ENCODE measurements at regions not wholly inside any gene's neighbourhood (a gene's known extent, or its start where the extent isn't known, plus 50 kb on each side); places are given as distances from the start of the nearest gene placed in this dataset.
"Not testable (repeated sequence)": the region's sequence is repeated elsewhere in the genome, so short reads cannot be mapped to it uniquely, and the experiment has no call there.

GRCh38 chr2:36235426-36235825 is 120.2 kb upstream of the CRIM1 start:
- no peak for DNase-seq

- no peak for DNase-seq
Observed at GRCh38 chr2:36223259-36223658, 132.3 kb upstream of the CRIM1 start.

- DNase-seq: no peak
Observed at GRCh38 chr2:36222485-36222884, 133.1 kb upstream of the CRIM1 start.

GRCh38 chr2:36214691-36215090 is 140.9 kb upstream of the CRIM1 start:
- DNase-seq: no peak

GRCh38 chr2:36203366-36203765 is 152.2 kb upstream of the CRIM1 start:
- DNase-seq: no peak

DNA sequence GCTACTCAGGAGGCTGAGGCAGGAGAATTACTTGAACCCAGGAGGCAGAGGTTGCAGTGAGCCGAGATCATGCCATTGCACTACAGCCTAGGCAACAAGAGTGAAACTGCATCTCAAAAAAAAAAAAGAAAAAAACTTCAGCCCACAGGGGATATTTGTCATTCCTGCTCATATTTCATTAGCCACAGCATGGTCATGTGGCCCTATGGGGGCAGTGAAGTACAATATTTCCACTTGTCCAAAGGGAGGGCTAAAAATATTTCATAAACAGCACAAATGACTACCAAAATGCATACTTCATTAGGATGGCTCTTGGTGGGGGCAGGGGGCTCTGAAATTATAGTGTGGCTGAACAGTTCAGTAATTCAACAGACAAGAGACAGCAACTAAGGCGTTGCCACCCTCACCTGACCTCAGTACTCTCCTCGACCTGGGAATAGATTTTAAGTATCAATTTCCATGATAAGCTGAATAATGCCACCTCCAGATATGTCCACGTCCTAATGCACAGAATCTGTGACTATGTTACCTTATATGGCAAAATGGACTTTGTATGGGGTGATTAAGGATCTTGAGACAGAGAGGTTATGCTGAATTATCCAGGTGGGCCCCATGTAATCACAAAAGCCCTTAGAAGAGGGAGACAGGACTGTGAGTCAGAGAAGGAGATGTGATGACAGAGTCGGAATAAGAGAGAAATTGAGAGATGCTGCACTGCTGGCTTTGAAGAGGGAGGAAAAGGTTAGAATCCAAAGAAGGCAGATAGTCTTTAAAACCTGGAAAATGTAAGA is 158.2 kb upstream of the CRIM1 start:
- no peak for DNase-seq

DNA sequence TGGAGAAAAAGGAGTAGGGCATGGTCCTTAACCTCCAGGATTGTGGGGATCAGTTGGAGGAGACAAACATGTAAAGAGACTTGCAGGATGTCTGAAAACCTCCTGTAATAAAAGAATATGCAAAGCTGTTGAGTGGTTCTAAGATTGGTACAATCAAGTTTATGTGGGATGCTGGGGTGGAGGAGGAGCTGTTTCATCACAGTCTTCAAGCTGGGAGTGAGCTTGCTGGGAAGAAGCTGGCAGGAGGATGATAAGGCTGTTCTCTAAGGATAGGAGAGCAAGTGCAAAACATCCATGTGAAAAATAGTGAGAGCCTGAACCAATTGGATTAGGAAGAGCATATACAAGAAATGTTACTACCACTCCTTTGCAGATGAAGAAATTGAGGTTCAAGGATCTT is 161.9 kb upstream of the CRIM1 start:
- DNase-seq: no peak

DNA sequence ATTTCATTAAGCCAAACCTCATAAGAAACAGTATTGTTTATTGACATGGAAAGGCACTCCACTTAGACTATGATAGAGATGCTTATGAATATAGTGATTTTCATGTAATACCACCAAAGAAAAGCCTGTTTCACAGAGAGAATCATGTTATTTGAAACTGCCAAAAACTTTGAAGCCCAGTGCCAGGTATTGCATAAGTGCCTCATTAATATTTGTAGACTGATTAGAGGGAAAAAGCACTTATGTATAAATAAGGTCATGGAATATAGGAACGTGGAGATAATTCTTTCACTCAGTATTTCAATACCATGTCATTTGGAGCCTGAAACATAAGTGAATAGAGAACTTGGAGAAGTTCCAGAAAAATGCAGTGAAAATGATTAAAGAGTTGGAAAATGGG is 162.6 kb upstream of the CRIM1 start:
- no peak for DNase-seq

DNA sequence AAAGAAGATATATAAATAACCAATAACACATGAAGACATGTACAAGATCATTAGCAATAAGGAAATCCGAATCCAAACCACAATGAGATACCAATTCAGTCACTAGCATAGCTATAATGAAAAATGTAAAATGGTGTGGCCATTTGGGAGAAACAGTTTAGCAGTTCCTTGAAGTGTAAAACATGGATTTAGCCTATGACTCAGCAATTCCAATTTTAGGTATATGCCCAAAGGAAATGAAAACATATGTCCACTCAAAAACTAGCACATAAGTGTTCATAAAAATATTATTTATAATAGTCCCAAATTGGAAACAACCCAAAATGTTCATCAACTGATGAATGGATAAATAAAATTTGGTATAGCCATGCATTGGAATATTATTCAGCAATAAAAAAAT is 165.5 kb upstream of the CRIM1 start:
- DNase-seq: no peak

DNA sequence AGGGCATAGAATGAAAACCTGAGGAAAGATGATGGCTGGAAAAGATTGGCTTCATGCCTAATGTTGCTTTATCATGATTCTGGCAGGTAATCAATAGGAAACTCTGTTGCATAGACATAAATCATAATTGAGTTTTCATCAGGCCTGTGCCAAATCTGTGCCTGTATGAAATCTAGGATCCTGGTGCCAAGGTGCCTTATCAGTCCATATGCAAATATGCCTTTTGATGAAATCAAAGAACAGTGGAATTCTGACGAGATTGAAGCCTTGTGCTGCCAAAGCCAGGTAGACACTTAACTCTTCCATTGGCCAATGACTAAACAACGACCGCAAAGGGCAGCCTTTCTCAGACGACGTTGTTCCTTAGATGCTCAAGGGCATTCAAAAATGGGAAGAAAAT is 170.0 kb upstream of the CRIM1 start:
- DNase-seq: no peak

GRCh38 chr2:36184848-36185247 is 170.7 kb upstream of the CRIM1 start:
- DNase-seq: no peak

GRCh38 chr2:36180789-36181482 is 174.6 kb upstream of the CRIM1 start:
- DNase-seq: not testable (repeated sequence)

- DNase-seq: not testable (repeated sequence)
Observed at GRCh38 chr2:36180293-36180692, 175.3 kb upstream of the CRIM1 start.

DNA sequence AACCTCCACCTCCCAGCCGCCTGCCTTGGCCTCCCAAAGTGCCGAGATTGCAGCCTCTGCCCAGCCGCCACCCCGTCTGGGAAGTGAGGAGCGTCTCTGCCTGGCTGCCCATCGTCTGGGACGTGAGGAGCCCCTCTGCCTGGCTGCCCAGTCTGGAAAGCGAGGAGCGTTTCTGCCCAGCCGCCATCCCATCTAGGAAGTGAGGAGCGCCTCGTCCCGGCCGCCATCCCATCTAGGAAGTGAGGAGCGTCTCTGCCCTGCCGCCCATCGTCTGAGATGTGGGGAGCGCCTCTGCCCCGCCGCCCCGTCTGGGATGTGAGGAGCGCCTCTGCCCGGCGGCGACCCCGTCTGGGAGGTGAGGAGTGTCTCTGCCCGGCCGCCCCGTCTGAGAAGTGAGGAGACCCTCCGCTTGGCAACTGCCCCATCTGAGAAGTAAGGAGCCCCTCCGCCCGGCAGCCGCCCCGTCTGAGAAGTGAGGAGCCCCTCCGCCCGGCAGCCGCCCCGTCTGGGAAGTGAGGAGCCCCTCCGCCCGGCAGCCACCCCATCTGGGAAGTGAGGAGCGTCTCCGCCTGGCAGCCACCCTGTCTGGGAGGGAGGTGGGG is 175.8 kb upstream of the CRIM1 start:
- not testable (repeated sequence) for DNase-seq

DNA sequence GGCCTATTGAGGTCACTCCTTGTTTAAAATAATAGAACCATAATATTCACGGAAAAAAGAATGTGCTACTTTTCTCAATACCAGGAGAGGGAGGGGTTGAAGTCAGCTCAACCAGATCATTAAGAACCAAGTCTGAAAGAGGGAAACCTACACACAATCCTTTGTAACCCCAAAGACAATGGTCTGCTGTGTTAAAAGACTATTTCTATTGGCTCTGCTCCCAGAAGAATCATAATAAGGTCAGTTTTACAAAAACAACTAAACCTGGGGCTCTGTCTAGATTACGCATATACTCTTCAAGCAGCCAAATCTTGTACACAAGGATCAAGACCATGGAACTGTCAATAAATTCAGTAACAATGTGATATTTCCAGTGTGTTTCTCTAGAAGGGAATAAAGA is 177.2 kb upstream of the CRIM1 start:
- DNase-seq: no peak

- DNase-seq: no peak
Observed at GRCh38 chr2:36177282-36177681, 178.3 kb upstream of the CRIM1 start.

- no peak for DNase-seq
Observed at GRCh38 chr2:36174920-36175319, 180.7 kb upstream of the CRIM1 start.

- no peak for DNase-seq
Observed at GRCh38 chr2:36173760-36174404, 181.7 kb upstream of the CRIM1 start.

DNA sequence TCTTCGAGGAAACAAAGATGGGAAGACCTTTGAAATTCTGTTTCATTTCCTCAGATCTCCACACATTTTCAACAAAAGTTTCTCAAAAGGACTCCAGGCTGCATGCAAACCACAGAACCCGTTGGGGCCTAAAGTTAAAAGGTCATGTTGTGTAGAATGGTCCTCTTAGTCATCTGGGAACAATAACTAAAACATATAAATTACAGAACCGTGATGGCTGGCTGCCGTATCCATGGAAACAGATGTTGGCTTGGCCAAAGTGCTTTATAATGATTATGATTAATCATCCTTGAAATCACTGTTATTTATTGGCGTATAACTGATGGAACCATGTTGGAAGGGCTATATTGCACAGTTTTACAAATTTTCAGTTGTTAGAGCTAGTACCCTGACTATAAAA is 182.8 kb upstream of the CRIM1 start:
- DNase-seq: no peak

GRCh38 chr2:36170805-36171204 is 184.8 kb upstream of the CRIM1 start:
- no peak for DNase-seq

- DNase-seq: no peak
Observed at GRCh38 chr2:36169843-36170242, 185.7 kb upstream of the CRIM1 start.

DNA sequence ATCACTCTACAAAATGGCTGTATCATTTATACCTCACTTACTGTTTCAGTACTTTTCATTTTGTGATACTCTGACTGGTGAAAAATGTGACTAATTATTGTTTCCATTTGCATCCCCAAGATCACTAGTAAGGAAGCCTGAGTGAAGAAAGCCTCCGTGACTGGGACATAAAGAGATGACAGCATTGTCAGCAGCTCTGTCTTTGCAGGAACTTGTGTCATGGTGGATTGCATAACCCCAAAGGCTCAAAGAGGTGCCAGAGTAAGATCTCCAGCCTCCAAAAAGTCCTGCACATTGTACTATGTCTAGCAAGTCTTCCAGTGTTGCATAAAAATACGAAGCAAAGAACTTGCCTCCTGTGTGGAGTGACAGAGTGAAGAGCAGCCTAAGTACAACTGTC is 187.5 kb upstream of the CRIM1 start:
- no peak for DNase-seq

GRCh38 chr2:36165132-36165531 is 190.4 kb upstream of the CRIM1 start:
- DNase-seq: no peak
